OCI-LY1 (cell line): ENCODE measurements at regions not wholly inside any gene's neighbourhood (a gene's known extent, or its start where the extent isn't known, plus 50 kb on each side); places are given as distances from the start of the nearest gene placed in this dataset.

Source experiments
- H2AFZ ChIP-seq: fragments of 200-600 bp; sonication (generic), shearing (Covaris generic); 2 replicates; pipeline ENCODE4 v1.6.0; 2014; ENCODE audit warnings: antibody characterized with exemption, mild to moderate bottlenecking, low read length
- H3F3A ChIP-seq: fragments of 200-600 bp; sonication (generic), shearing (Covaris generic); 2 replicates; pipeline ENCODE4 v1.6.0; 2014; ENCODE audit warnings: mild to moderate bottlenecking, antibody characterized with exemption, low read length, moderate library complexity; ENCODE audit not compliant: insufficient read depth
- H3K27ac ChIP-seq: fragments of 200-600 bp; sonication (generic); 2 replicates; pipeline ENCODE4 v1.5.1; 2014; ENCODE audit warnings: low read length, mixed run types, mild to moderate bottlenecking, low read depth; ENCODE audit not compliant: poor library complexity, severe bottlenecking
- H3K27me3 ChIP-seq: fragments of 200-600 bp; sonication (generic); 2 replicates; pipeline ENCODE4 v1.6.0; 2014; ENCODE audit warnings: antibody characterized with exemption, mild to moderate bottlenecking, low read length, moderate library complexity; ENCODE audit not compliant: insufficient read depth
- H3K36me3 ChIP-seq: fragments of 200-600 bp; sonication (generic); 2 replicates; pipeline ENCODE4 v1.6.1; 2014; ENCODE audit warnings: mild to moderate bottlenecking, antibody characterized with exemption, low read length, moderate library complexity, mixed read lengths; ENCODE audit not compliant: insufficient read depth
- H3K4me1 ChIP-seq: fragments of 200-600 bp; sonication (generic); 2 replicates; pipeline ENCODE4 v1.5.1; 2014; ENCODE audit warnings: mild to moderate bottlenecking, low read length, moderate library complexity; ENCODE audit not compliant: insufficient read depth, severe bottlenecking
- H3K4me2 ChIP-seq: fragments of 200-600 bp; sonication (generic), shearing (Covaris generic); 2 replicates; pipeline ENCODE4 v1.6.1; 2014; ENCODE audit warnings: low read length
- H3K4me3 ChIP-seq: fragments of 200-600 bp; sonication (generic); 2 replicates; pipeline ENCODE4 v1.5.1; 2014; ENCODE audit warnings: low read length, low read depth, mild to moderate bottlenecking, mixed read lengths; ENCODE audit not compliant: poor library complexity, severe bottlenecking
- H3K79me2 ChIP-seq: fragments of 200-600 bp; shearing (Covaris generic); 2 replicates; pipeline ENCODE4 v1.6.1; 2016; ENCODE audit warnings: mixed run types, low read length, mixed read lengths; ENCODE audit not compliant: insufficient read depth
- H3K9ac ChIP-seq: fragments of 200-600 bp; sonication (generic), shearing (Covaris generic); 2 replicates; pipeline ENCODE4 v1.6.1; 2014; ENCODE audit warnings: mild to moderate bottlenecking, low read length, mixed read lengths
- H3K9me2 ChIP-seq: fragments of 200-600 bp; sonication (generic), shearing (Covaris generic); 2 replicates; pipeline ENCODE4 v1.6.1; 2014; ENCODE audit warnings: low read depth, mild to moderate bottlenecking, low read length, mixed read lengths
- H3K9me3 ChIP-seq: fragments of 200-600 bp; shearing (Covaris generic); 2 replicates; pipeline ENCODE4 v1.6.1; 2014; ENCODE audit warnings: low read length, mixed read lengths
- H4K20me1 ChIP-seq: fragments of 200-600 bp; sonication (generic), shearing (Covaris generic); 2 replicates; pipeline ENCODE4 v1.6.0; 2016; ENCODE audit warnings: mild to moderate bottlenecking, low read length; ENCODE audit not compliant: insufficient read depth
- EZH2 ChIP-seq: fragments of 200-600 bp; sonication (generic), shearing (Covaris generic); IDR thresholded peaks from 2 replicates; pipeline ENCODE4 v1.8.0; 2017; ENCODE audit warnings: borderline replicate concordance, mixed run types, mild to moderate bottlenecking, antibody characterized with exemption, low read length, moderate library complexity, mixed read lengths
- TF ChIP-seq, protein P1 (sequence below): fragments of 200-600 bp; sonication (generic), shearing (Covaris generic); IDR thresholded peaks from 2 replicates; pipeline ENCODE4 v1.5.1; 2017; ENCODE audit warnings: mild to moderate bottlenecking, antibody characterized with exemption, low read length, moderate library complexity, mixed read lengths

DNA sequence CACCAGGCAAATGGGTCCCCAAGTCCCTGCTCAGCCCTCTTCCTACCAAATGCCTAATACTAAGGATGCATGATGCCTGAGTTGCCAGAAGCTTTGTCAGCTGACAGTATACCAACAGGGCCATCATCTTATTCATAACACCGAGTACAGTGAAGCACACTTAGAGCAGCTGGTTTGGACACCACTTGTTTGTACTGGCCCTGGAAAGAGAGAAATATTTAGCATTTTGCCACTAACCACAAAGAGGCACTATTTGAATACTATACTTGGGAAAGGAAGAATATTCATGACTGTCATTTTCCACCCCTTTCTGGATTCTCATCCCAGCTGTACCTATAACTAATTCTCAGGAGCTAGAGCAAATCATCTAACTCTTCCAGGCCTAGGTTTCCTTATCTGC, 364.4 kb upstream of the KIF2A start:
- TF ChIP-seq EZH2, result no peak
- TF ChIP-seq, protein P1, sequence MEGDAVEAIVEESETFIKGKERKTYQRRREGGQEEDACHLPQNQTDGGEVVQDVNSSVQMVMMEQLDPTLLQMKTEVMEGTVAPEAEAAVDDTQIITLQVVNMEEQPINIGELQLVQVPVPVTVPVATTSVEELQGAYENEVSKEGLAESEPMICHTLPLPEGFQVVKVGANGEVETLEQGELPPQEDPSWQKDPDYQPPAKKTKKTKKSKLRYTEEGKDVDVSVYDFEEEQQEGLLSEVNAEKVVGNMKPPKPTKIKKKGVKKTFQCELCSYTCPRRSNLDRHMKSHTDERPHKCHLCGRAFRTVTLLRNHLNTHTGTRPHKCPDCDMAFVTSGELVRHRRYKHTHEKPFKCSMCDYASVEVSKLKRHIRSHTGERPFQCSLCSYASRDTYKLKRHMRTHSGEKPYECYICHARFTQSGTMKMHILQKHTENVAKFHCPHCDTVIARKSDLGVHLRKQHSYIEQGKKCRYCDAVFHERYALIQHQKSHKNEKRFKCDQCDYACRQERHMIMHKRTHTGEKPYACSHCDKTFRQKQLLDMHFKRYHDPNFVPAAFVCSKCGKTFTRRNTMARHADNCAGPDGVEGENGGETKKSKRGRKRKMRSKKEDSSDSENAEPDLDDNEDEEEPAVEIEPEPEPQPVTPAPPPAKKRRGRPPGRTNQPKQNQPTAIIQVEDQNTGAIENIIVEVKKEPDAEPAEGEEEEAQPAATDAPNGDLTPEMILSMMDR, result no peak
- no peaks in the 10 kb centered on the region for H3K79me2 ChIP-seq
- no peak overlapping the region for H2AFZ ChIP-seq
- H3F3A ChIP-seq, result no peaks in the 10 kb centered on the region
- no peak overlapping the region for H3K4me3 ChIP-seq
- no peaks in the 10 kb centered on the region for H3K9me2 ChIP-seq
- H3K27ac ChIP-seq, result no peak overlapping the region
- H3K9ac ChIP-seq, result no peak overlapping the region
- no peaks in the 10 kb centered on the region for H3K36me3 ChIP-seq
- no peak overlapping the region for H3K4me2 ChIP-seq
- H3K27me3 ChIP-seq, result no peaks in the 10 kb centered on the region
- no peaks in the 10 kb centered on the region for H3K9me3 ChIP-seq
- no peaks in the 10 kb centered on the region for H3K4me1 ChIP-seq
- no peaks in the 10 kb centered on the region for H4K20me1 ChIP-seq

DNA sequence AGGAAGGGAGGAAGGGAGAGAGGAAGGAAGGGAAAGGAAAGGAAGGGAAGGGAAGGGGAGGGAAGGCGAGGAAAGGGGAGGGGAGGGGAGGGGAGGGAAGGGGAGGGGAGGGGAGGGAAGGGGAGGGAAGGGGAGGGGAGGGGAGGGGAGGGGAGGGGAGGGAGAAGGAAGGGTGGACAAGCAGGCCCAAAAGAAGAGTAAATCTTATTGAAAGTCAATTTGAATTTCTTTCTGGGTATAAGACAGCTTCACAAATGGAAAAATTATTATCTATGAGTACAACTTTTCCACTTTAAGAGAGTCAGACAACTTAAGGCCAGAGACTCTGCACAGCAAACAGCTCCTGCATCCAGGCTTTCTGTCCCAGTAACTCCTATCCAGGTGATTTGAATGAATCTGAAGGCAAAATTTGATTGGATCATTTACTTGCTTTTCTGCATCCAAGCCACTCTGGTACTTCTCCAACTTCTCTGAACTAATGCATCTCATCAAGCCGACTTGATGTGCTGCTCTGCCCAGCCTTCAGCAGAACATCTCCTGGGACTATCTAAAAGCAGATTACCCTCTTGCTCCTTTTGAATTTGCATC, 363.4 kb upstream of the KIF2A start:
- no peaks in the 10 kb centered on the region for H3K9me2 ChIP-seq
- no peaks in the 10 kb centered on the region for H3K79me2 ChIP-seq
- H3K4me3 ChIP-seq, result no peak overlapping the region
- H3K4me1 ChIP-seq, result no peaks in the 10 kb centered on the region
- TF ChIP-seq, protein P1, result no peak
- H3K27ac ChIP-seq, result no peak overlapping the region
- H3F3A ChIP-seq, result no peaks in the 10 kb centered on the region
- H3K27me3 ChIP-seq, result no peaks in the 10 kb centered on the region
- no peaks in the 10 kb centered on the region for H4K20me1 ChIP-seq
- no peak overlapping the region for H2AFZ ChIP-seq
- H3K9me3 ChIP-seq, result no peaks in the 10 kb centered on the region
- H3K36me3 ChIP-seq, result no peaks in the 10 kb centered on the region
- no peak overlapping the region for H3K9ac ChIP-seq
- H3K4me2 ChIP-seq, result no peak overlapping the region

DNA sequence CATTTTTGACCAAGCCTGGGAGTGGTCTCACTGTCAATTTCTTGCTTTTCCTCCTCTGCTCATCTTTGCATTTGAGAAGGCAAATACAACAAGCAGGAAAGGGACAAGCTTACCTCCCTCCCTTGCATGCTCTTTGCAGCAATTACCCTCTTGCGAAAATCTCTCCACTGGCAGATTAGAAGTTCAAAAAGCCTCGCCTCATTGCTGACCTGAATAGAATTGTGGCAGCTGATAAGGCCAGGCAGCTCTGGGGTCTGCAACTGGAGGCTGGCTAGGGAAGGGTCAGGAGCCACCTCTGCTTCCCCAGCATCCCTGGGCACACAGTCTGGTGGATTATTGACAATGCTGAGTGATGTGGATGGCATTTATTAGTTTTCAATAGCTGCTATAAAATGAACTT, 362.3 kb upstream of the KIF2A start:
- Histone ChIP-seq H3K9me2 (no peaks in the 10 kb centered on the region), H2AFZ (no peak overlapping the region), H4K20me1 (no peaks in the 10 kb centered on the region), H3K4me2 (no peak overlapping the region), H3K27me3 (no peaks in the 10 kb centered on the region), H3F3A (no peaks in the 10 kb centered on the region), H3K9me3 (no peaks in the 10 kb centered on the region), H3K79me2 (no peaks in the 10 kb centered on the region), H3K36me3 (no peaks in the 10 kb centered on the region), H3K27ac (no peak overlapping the region), H3K4me3 (no peak overlapping the region), H3K4me1 (no peaks in the 10 kb centered on the region), H3K9ac (no peak overlapping the region)
- no peak for TF ChIP-seq EZH2
- TF ChIP-seq, protein P1, result no peak
